HG03439 (cell line): ENCODE measurements at regions not wholly inside any gene's neighbourhood (a gene's known extent, or its start where the extent isn't known, plus 50 kb on each side); places are given as distances from the start of the nearest gene placed in this dataset.
"Not testable (repeated sequence)": the region's sequence is repeated elsewhere in the genome, so short reads cannot be mapped to it uniquely, and the experiment has no call there.

Source experiments
- ATAC-seq: cut with Tn5 transposase; IDR thresholded peaks from one replicate; pipeline ENCODE4 v1.9.1; 2021; ENCODE audit warnings: mild to moderate bottlenecking, moderate library complexity; ENCODE audit not compliant: unreplicated experiment

- ATAC-seq: no peak
Measured at GRCh38 chr2:37802899-37803379, 122.1 kb upstream of the RMDN2 start.

- ATAC-seq: not testable (repeated sequence)
Measured at GRCh38 chr2:37806004-37806403, 119.1 kb upstream of the RMDN2 start.

GRCh38 chr2:37809525-37809924 lies 115.6 kb upstream of the RMDN2 start:
- no peak for ATAC-seq

GRCh38 chr2:37809931-37810570 lies 115.0 kb upstream of the RMDN2 start:
- no peak for ATAC-seq

- no peak for ATAC-seq
Measured at GRCh38 chr2:37812414-37812813, 112.7 kb upstream of the RMDN2 start.

GRCh38 chr2:37812941-37813730 lies 112.0 kb upstream of the RMDN2 start:
- ATAC-seq: no peak

- no peak for ATAC-seq
Measured at GRCh38 chr2:37816036-37816435, 109.1 kb upstream of the RMDN2 start.

GRCh38 chr2:37816686-37817085 lies 108.4 kb upstream of the RMDN2 start:
- no peak for ATAC-seq

GRCh38 chr2:37819186-37819585 lies 105.9 kb upstream of the RMDN2 start:
- ATAC-seq: no peak

GRCh38 chr2:37820471-37820986 lies 104.6 kb upstream of the RMDN2 start:
- no peak for ATAC-seq

- no peak for ATAC-seq
Measured at GRCh38 chr2:37825586-37825985, 99.5 kb upstream of the RMDN2 start.

- ATAC-seq: no peak
Measured at GRCh38 chr2:37826611-37827010, 98.5 kb upstream of the RMDN2 start.

GRCh38 chr2:37827455-37827854 lies 97.6 kb upstream of the RMDN2 start:
- no peak for ATAC-seq

- no peak for ATAC-seq
Measured at GRCh38 chr2:37827911-37828511, 97.1 kb upstream of the RMDN2 start.

GRCh38 chr2:37829202-37829601 lies 95.9 kb upstream of the RMDN2 start:
- ATAC-seq: no peak

GRCh38 chr2:37829616-37830395 lies 95.3 kb upstream of the RMDN2 start:
- no peak for ATAC-seq

GRCh38 chr2:37830636-37831035 lies 94.5 kb upstream of the RMDN2 start:
- ATAC-seq: no peak

- ATAC-seq: no peak
Measured at GRCh38 chr2:37831081-37831780, 93.9 kb upstream of the RMDN2 start.

GRCh38 chr2:37832590-37833197 lies 92.4 kb upstream of the RMDN2 start:
- ATAC-seq: peak; percentile 56

GRCh38 chr2:37833423-37833822 lies 91.7 kb upstream of the RMDN2 start:
- ATAC-seq: no peak
